ENCODE measurements at regions not wholly inside any gene's neighbourhood (a gene's known extent, or its start where the extent isn't known, plus 50 kb on each side); places are given as distances from the start of the nearest gene placed in this dataset.

GRCh38 chr12:19044430-19044829 is 85.1 kb upstream of the PLEKHA5 start:
- H3K27ac ChIP-seq = no peak overlapping the region
- no peaks in the 10 kb centered on the region for H3K27me3 ChIP-seq
- H3K4me3 ChIP-seq = no peak overlapping the region
- no peak for DNase-seq (ENCODE audit: extremely low spot score in 2 of 2)
- no peak for TF ChIP-seq POLR2AphosphoS5 (IDR thresholded peaks at IDR 0.05; ENCODE audit: insufficient read depth in 1 of 2, low read depth in 1 of 2)
- TF ChIP-seq POLR2A (IDR thresholded peaks at IDR 0.05) = no peak
- TF ChIP-seq CTCF (IDR thresholded peaks at IDR 0.05) = no peak
- intact Hi-C loops (cut with DNase I) = no loop called here
- H3K36me3 ChIP-seq = no peaks in the 10 kb centered on the region
- no peaks in the 10 kb centered on the region for H3K9me3 ChIP-seq
- H3K4me1 ChIP-seq = no peaks in the 10 kb centered on the region

GRCh38 chr12:19044891-19045290 is 84.6 kb upstream of the PLEKHA5 start:
- Histone ChIP-seq H3K27me3 (no peaks in the 10 kb centered on the region), H3K27ac (no peak overlapping the region), H3K36me3 (no peaks in the 10 kb centered on the region)

GRCh38 chr12:19045426-19045825 is 84.1 kb upstream of the PLEKHA5 start:
- intact Hi-C loops (cut with DNase I) = no loop called here
- H3K4me3 ChIP-seq = no peak overlapping the region
- no peak for DNase-seq (ENCODE audit: extremely low spot score in 2 of 2)

More at GRCh38 chr12:19044891-19045290, 84.6 kb upstream of the PLEKHA5 start:
- no peak for DNase-seq (ENCODE audit: extremely low spot score in 2 of 2)
- H3K9me3 ChIP-seq = no peaks in the 10 kb centered on the region
- no peak overlapping the region for H3K4me3 ChIP-seq
- TF ChIP-seq POLR2A (IDR thresholded peaks at IDR 0.05) (no peak), POLR2AphosphoS5 (IDR thresholded peaks at IDR 0.05; ENCODE audit: insufficient read depth in 1 of 2, low read depth in 1 of 2) (no peak), CTCF (IDR thresholded peaks at IDR 0.05) (no peak)
- no peaks in the 10 kb centered on the region for H3K4me1 ChIP-seq
- intact Hi-C loops (cut with DNase I) = no loop called here

GRCh38 chr12:19048943-19049342 is 80.6 kb upstream of the PLEKHA5 start:
- H3K36me3 ChIP-seq = no peaks in the 10 kb centered on the region
- H3K4me3 ChIP-seq = no peak overlapping the region
- no peak for TF ChIP-seq POLR2AphosphoS5 (IDR thresholded peaks at IDR 0.05; ENCODE audit: insufficient read depth in 1 of 2, low read depth in 1 of 2)
- TF ChIP-seq POLR2A (IDR thresholded peaks at IDR 0.05) = no peak
- no peak for TF ChIP-seq CTCF (IDR thresholded peaks at IDR 0.05)
- DNase-seq (ENCODE audit: extremely low spot score in 2 of 2) = no peak
- intact Hi-C loops (cut with DNase I) = no loop called here
- H3K4me1 ChIP-seq = no peaks in the 10 kb centered on the region
- no peak overlapping the region for H3K27ac ChIP-seq
- H3K9me3 ChIP-seq = no peaks in the 10 kb centered on the region
- H3K27me3 ChIP-seq = no peaks in the 10 kb centered on the region

More at GRCh38 chr12:19045426-19045825, 84.1 kb upstream of the PLEKHA5 start:
- Histone ChIP-seq H3K27ac (no peak overlapping the region), H3K36me3 (no peaks in the 10 kb centered on the region), H3K27me3 (no peaks in the 10 kb centered on the region), H3K4me1 (no peaks in the 10 kb centered on the region), H3K9me3 (no peaks in the 10 kb centered on the region)
- TF ChIP-seq CTCF (IDR thresholded peaks at IDR 0.05) = no peak
- no peak for TF ChIP-seq POLR2A (IDR thresholded peaks at IDR 0.05)
- no peak for TF ChIP-seq POLR2AphosphoS5 (IDR thresholded peaks at IDR 0.05; ENCODE audit: insufficient read depth in 1 of 2, low read depth in 1 of 2)

- H3K9me3 ChIP-seq = no peaks in the 10 kb centered on the region
- no peak for TF ChIP-seq POLR2AphosphoS5 (IDR thresholded peaks at IDR 0.05; ENCODE audit: insufficient read depth in 1 of 2, low read depth in 1 of 2)
- no peak for TF ChIP-seq CTCF (IDR thresholded peaks at IDR 0.05)
- TF ChIP-seq POLR2A (IDR thresholded peaks at IDR 0.05) = no peak
- no peaks in the 10 kb centered on the region for H3K36me3 ChIP-seq
- intact Hi-C loops (cut with DNase I) = no loop called here
- H3K27ac ChIP-seq = no peak overlapping the region
- no peak overlapping the region for H3K4me3 ChIP-seq
- no peak for DNase-seq (ENCODE audit: extremely low spot score in 2 of 2)
- H3K27me3 ChIP-seq = no peaks in the 10 kb centered on the region
- H3K4me1 ChIP-seq = no peaks in the 10 kb centered on the region
Measured at GRCh38 chr12:19052689-19053088, 76.8 kb upstream of the PLEKHA5 start.

All from vagina (tissue), 2 donors.